ENCODE measurements at regions not wholly inside any gene's neighbourhood (a gene's known extent, or its start where the extent isn't known, plus 50 kb on each side); places are given as distances from the start of the nearest gene placed in this dataset.

DNA sequence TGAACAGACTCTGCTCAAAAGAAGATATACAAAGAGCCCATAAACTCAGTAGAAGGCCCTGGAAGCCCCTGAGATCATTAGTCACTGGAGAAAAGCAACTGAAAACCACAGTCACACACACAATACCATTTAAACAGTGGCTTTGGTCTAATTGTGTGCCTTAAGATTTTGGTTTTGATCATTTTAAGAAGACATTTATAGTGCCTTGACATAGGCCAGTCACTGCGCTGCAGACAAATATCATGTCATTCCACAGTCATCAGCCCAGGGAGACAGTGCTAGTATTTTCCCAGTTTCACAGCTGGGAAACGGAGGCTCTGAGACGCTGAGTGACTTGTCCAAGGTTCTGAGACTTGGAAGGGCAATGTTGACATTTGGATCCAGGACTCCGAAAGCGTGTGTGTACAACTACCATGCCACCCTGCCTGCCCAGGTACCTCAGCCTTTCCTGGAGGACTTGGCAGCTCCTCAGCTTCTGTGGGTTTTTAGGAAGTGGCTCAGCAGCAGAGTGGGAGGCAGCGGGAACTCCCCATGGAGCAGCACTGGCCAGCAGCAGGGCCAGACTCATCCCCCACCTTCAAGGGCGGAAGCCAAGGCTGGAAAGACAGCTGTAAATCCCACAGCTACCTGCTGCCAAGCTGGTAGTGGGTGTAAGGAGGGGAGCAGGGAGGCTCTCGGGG is 173.9 kb downstream of the WDR11 start:
- Histone ChIP-seq H3K79me2 (replicated peaks; ENCODE audit: insufficient read depth, low read length) (no peaks in the 10 kb centered on the region), H3K4me3 (ENCODE audit: low read length) (no peak overlapping the region), H2AFZ (ENCODE audit: low read depth, low read length) (no peak overlapping the region), H3K36me3 (ENCODE audit: insufficient read depth, low read length) (no peaks in the 10 kb centered on the region), H4K20me1 (ENCODE audit: insufficient read depth) (no peaks in the 10 kb centered on the region), H3K9me3 (ENCODE audit: low read length) (peaks cover 5% of the 10 kb centered on the region), H3K27me3 (ENCODE audit: insufficient read depth, low read depth, low read length) (no peaks in the 10 kb centered on the region), H3F3A (ENCODE audit: insufficient read depth, low read length, poor library complexity, severe bottlenecking) (no peaks in the 10 kb centered on the region), H3K4me2 (ENCODE audit: low read length) (no peak overlapping the region), H3K9me2 (ENCODE audit: insufficient read depth, low read length) (no peaks in the 10 kb centered on the region), H3K9ac (ENCODE audit: low read length) (no peak overlapping the region), H3K27ac (ENCODE audit: low read length) (no peak overlapping the region)
- TF ChIP-seq MXI1 (conservative IDR thresholded peaks at IDR 0.05; ENCODE audit: poor library complexity, severe bottlenecking) (no peak), EP300 (conservative IDR thresholded peaks at IDR 0.05; ENCODE audit: poor library complexity, severe bottlenecking) (no peak), RAD21 (conservative IDR thresholded peaks at IDR 0.05) (no peak), SMC3 (conservative IDR thresholded peaks at IDR 0.05; ENCODE audit: poor library complexity) (no peak), POLR2AphosphoS5 (IDR thresholded peaks at IDR 0.05) (no peak), EZH2 (IDR thresholded peaks at IDR 0.05; ENCODE audit: borderline replicate concordance, insufficient read depth, low read length, poor library complexity, severe bottlenecking) (no peak), TAF1 (IDR thresholded peaks at IDR 0.05; ENCODE audit: low read depth) (no peak)
- TF ChIP-seq, protein P1, sequence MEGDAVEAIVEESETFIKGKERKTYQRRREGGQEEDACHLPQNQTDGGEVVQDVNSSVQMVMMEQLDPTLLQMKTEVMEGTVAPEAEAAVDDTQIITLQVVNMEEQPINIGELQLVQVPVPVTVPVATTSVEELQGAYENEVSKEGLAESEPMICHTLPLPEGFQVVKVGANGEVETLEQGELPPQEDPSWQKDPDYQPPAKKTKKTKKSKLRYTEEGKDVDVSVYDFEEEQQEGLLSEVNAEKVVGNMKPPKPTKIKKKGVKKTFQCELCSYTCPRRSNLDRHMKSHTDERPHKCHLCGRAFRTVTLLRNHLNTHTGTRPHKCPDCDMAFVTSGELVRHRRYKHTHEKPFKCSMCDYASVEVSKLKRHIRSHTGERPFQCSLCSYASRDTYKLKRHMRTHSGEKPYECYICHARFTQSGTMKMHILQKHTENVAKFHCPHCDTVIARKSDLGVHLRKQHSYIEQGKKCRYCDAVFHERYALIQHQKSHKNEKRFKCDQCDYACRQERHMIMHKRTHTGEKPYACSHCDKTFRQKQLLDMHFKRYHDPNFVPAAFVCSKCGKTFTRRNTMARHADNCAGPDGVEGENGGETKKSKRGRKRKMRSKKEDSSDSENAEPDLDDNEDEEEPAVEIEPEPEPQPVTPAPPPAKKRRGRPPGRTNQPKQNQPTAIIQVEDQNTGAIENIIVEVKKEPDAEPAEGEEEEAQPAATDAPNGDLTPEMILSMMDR (IDR thresholded peaks at IDR 0.05; ENCODE audit: poor library complexity, severe bottlenecking) = no peak
- TF ChIP-seq, protein P2, sequence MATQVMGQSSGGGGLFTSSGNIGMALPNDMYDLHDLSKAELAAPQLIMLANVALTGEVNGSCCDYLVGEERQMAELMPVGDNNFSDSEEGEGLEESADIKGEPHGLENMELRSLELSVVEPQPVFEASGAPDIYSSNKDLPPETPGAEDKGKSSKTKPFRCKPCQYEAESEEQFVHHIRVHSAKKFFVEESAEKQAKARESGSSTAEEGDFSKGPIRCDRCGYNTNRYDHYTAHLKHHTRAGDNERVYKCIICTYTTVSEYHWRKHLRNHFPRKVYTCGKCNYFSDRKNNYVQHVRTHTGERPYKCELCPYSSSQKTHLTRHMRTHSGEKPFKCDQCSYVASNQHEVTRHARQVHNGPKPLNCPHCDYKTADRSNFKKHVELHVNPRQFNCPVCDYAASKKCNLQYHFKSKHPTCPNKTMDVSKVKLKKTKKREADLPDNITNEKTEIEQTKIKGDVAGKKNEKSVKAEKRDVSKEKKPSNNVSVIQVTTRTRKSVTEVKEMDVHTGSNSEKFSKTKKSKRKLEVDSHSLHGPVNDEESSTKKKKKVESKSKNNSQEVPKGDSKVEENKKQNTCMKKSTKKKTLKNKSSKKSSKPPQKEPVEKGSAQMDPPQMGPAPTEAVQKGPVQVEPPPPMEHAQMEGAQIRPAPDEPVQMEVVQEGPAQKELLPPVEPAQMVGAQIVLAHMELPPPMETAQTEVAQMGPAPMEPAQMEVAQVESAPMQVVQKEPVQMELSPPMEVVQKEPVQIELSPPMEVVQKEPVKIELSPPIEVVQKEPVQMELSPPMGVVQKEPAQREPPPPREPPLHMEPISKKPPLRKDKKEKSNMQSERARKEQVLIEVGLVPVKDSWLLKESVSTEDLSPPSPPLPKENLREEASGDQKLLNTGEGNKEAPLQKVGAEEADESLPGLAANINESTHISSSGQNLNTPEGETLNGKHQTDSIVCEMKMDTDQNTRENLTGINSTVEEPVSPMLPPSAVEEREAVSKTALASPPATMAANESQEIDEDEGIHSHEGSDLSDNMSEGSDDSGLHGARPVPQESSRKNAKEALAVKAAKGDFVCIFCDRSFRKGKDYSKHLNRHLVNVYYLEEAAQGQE (IDR thresholded peaks at IDR 0.05; ENCODE audit: borderline replicate concordance) = no peak

DNA sequence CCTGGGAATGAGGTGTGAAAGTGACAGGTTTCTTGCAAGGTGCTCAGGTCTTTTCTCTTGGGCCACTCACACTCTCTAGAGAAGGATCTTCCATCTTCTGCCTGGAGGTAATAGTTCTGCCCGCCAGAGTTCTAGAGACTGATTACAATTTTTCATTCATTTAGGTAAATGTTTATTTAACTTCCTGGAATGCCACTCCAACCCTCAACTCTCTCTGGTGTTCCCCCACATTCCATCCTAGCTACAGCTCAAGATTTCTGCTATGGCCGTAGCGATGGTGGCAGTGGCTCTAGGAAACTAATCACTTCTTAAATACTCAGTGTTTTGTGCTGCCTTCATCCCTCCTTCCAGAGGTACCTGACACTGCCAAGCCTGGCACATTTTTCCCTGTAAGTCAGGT is 174.6 kb downstream of the WDR11 start:
- Histone ChIP-seq H3K27ac (ENCODE audit: low read length) (no peak overlapping the region), H3K9ac (ENCODE audit: low read length) (no peak overlapping the region), H3K9me3 (ENCODE audit: low read length) (peaks cover 1% of the 10 kb centered on the region), H3K79me2 (replicated peaks; ENCODE audit: insufficient read depth, low read length) (no peaks in the 10 kb centered on the region), H3F3A (ENCODE audit: insufficient read depth, low read length, poor library complexity, severe bottlenecking) (no peaks in the 10 kb centered on the region), H3K36me3 (ENCODE audit: insufficient read depth, low read length) (no peaks in the 10 kb centered on the region), H4K20me1 (ENCODE audit: insufficient read depth) (no peaks in the 10 kb centered on the region), H2AFZ (ENCODE audit: low read depth, low read length) (no peak overlapping the region), H3K27me3 (ENCODE audit: insufficient read depth, low read depth, low read length) (no peaks in the 10 kb centered on the region), H3K9me2 (ENCODE audit: insufficient read depth, low read length) (no peaks in the 10 kb centered on the region), H3K4me3 (ENCODE audit: low read length) (no peak overlapping the region), H3K4me2 (ENCODE audit: low read length) (no peak overlapping the region)
- no peak for TF ChIP-seq EP300 (conservative IDR thresholded peaks at IDR 0.05; ENCODE audit: poor library complexity, severe bottlenecking)
- no peak for TF ChIP-seq POLR2AphosphoS5 (IDR thresholded peaks at IDR 0.05)
- TF ChIP-seq, protein P1 (IDR thresholded peaks at IDR 0.05; ENCODE audit: poor library complexity, severe bottlenecking) = no peak
- TF ChIP-seq, protein P2 (IDR thresholded peaks at IDR 0.05; ENCODE audit: borderline replicate concordance) = no peak
- TF ChIP-seq MXI1 (conservative IDR thresholded peaks at IDR 0.05; ENCODE audit: poor library complexity, severe bottlenecking) = no peak
- TF ChIP-seq SMC3 (conservative IDR thresholded peaks at IDR 0.05; ENCODE audit: poor library complexity) = no peak
- TF ChIP-seq RAD21 (conservative IDR thresholded peaks at IDR 0.05) = no peak
- no peak for TF ChIP-seq TAF1 (IDR thresholded peaks at IDR 0.05; ENCODE audit: low read depth)
- no peak for TF ChIP-seq EZH2 (IDR thresholded peaks at IDR 0.05; ENCODE audit: borderline replicate concordance, insufficient read depth, low read length, poor library complexity, severe bottlenecking)
